ENCODE measurements at regions not wholly inside any gene's neighbourhood (a gene's known extent, or its start where the extent isn't known, plus 50 kb on each side); places are given as distances from the start of the nearest gene placed in this dataset.

DNA sequence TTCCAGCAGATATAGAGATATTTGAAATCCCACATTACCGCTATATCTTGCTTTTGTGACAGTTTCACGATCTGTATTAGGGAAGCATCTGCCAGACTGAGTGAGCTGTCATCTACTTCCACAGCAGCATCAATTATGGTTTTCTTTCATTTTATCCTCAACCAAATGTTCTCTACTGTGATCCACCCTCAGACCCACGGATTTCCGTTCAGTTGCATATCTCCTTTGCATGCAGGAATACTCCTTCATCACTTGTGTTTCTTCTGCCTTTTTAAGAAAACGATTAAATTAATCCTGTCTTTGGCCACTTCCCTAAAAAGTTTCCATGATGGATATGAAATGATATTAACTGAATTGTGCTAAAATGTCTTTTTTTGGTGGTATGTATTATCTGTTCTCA lies 262.1 kb upstream of the ADGRB3 start:
- DNase-seq, result no peak

DNA sequence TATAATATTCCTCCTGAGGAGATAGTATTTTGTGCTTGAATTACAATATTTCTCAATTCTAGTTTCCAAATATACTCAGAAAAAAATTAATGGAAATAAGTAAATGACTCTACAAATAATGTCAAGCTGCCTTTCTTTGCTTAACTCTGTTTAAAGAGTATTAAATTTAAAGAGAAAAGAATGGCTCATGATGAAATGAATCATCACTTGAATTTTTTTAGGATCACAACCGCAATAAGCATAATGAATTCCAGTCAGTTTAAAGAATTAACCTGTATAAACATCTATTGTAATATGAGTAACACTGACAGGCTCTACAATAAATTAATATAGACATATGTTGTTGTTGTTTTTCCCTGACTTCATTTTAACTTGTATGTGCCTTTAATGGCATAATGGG lies 266.2 kb upstream of the ADGRB3 start:
- no peak for DNase-seq

DNA sequence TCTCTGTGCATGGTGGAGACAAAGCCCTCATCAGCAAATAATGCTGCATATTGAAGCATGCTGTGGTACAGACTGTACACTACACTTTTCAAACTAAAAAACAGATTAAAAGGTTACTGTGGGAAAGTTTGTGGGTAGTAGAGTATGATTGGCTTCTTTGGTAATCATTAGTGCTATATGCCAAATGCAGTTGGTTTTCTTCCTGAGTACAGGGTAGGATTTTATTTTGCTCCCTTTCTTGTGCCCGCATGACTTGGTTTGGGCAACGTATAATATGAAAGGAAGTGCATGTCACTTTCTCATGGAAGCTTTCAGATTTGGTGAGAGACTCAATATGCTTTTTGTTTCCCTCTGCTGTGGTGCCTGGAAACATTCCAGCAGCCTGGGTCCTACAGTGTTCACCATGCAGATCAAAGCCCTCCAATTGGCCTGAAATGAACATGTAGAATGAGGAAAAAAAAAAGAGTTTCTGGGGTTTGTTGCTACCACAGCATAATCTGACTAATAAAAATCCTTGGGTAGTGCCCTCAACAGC lies 270.7 kb upstream of the ADGRB3 start:
- no peak for DNase-seq

DNA sequence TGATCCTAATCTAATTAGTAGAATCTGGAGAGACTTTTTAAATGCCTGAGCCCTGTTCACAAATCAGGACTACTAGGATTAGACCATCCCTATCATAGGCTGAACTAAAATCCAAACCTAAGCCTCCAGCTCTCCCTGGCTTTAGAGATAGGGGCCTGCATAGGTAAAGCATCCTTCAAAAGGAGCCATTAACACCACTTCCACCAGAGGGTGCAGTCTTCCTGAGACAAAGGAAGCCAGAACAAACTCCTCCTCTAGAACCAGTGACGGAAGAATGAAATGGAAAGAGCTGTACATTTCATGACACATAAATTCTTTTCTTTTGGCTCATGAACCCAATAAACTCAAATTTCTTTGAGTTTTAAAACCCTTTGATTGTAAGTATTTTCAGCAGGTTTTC lies 291.2 kb upstream of the ADGRB3 start:
- DNase-seq, result peak; percentile 55

DNA sequence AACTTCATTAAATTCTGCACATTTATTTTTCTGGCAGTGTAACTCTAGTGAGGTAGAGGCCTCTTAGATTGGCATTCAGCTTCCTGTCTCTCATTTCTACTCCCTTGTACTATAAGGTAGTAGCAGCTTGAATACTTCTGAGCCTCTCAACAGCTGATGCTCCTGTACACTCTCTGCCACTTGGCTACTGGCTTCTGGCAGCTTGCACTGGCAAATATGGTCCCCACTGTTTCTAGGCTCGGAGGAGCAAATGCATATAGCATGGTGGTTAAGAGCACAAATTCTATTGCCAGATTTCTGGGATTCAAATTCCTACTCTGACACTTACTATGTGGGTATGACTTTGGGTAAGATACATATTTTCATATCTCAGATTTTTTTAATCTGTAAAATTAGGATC lies 292.8 kb upstream of the ADGRB3 start:
- no peak for DNase-seq

DNA sequence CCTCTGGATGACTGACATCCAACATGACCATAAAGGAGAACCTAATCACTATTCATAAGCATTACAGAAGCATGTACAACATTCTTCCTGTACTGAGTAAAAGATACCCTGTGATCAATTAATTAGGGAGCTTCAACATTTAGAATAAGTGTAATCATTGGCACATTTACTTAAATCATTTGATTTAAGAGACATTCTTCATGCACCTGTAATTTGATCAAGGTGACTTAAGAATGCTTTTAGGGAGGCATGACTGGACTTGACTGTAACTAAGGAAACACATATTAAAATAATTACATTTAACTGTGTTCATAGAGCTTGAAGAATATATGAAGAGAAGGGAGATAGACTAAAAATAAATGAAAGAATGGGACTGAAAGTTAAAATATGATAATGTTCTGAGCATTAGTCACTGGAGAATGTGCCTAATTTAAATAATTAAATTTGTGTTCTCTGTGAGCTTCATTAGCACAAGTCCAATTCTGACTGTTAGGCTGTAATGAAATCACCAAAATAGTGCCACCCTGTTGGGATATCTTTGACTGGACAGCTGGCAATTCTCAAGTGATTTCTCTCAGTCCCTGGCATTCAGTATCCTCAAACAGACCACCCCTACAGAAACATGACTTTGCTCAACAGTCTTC lies 295.5 kb upstream of the ADGRB3 start:
- DNase-seq, result no peak

DNA sequence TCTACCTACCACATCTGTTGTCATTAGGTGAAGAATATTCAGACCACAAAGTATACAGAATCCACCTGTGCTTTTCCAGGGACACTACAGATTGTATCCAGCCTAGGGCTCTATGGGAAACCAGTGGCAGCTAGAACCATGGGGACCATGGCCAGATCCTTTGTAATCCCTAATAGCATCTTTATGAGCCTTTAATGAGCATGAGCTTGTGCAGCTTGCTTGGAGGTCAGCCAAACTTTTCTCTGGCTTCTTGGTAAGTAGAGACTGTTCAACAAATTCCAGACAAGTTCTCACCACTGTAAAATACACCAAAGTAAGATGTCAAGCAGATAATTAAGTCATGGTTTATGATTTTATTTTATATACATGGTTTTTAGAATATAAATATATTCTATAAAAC lies 301.6 kb upstream of the ADGRB3 start:
- no peak for DNase-seq

DNA sequence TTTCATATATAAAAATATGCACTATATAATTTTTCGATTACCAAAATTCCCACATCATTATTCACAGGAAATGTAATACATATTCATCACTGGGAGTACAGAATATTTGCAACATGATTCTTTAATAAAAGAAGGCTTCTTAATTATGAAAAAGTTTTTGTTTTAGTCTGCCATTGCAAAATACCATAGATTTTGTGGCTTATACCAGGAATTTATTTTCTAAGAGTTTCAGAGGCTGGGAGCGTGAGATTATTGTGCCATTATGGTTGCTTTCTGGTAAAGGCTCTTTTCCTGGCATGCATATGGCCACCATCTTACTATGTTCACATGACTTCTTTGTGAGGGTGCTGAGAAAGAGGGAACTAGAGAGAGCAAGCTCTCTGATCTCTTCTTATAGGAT lies 306.9 kb upstream of the ADGRB3 start:
- no peak for DNase-seq

DNA sequence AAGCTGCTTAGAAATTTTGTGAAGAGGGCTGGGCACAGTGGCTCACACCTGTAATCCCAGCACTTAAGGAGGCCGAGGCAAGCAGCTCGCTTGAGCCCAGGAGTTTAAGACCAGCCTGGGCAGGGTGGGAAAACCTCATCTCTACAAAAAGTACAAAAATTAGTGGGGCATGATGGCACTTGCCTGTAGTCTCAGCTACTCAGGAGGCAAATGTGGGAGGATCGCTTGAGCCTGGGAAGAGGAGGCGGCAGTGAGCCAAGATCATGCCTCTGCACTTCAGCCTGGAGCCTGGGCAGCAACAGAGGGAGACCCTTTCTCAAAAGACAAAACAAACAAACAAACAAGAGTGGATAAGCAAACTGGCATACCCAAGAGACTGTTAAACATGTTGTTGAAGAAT lies 308.3 kb upstream of the ADGRB3 start:
- DNase-seq, result no peak

DNA sequence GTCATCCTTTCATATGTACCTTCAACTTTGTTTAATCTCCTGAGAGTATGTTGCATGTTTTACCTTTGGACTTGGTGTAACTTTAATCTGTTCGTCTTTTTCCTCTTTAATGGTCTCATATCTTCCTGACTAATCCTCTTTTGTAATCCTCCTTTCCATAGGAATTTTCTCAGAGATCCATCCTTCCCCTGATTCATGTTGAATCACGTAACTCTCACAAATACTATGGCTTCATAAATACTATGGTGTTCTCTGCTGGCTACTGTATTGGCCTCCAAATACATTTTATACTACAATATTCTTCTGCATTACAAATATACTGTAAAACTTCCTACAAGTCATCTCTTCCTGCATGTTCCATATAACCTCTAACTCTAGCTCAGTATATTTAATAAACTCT lies 317.7 kb upstream of the ADGRB3 start:
- no peak for DNase-seq

DNA sequence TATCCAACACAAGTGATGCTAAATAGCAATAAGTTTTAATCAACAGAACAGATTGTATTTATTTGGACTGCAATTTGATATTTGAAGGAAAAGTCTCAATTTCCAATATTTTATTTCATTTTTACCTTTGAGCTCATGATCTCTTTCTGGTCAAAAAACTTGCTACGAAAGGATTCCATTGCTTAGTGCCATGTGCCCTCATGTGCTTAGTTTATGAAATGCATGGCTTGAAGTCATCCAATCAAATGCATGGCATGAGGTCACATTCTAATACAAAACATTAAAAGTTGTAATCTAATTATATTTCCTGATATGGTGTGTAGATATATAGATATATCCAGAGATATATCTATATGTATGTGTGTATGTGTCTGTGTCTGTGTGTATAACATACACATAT lies 321.2 kb upstream of the ADGRB3 start:
- DNase-seq, result no peak

DNA sequence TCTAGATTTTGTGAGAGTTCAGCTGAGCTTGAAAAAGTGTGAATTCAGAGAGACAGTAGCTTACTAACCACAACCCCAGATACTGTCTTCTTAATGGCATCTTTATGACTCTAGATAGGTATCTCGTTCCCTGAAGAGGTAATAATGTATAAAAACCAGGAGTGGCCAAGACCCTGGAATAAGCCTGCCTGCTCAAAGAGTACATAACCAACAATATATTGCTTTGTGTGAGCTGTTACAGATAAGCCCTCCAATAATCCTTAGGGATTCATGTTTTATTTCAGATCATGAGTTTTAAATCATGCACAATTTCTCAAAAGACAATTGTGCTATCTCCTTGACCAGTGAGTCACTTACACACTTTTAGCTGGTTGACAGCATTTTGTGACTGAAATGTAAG lies 327.8 kb upstream of the ADGRB3 start:
- no peak for DNase-seq

DNA sequence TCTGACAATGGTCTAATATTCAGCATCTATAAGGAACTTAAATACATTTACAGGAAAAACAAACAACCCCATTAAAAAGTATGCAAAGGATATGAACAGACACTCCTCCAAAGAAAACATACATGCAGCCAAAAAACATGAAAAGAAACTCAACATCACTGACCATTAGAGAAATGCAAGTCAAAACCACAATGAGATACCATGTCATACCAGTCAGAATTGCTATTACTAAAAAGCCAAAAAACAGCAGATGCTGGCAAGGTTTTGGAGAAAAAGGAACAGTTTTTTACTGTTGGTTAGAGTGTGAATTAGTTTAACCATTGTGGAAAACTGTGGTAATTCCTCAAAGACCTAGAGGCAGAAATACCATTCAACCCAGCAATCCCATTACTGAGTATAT lies 339.0 kb upstream of the ADGRB3 start:
- no peak for DNase-seq

DNA sequence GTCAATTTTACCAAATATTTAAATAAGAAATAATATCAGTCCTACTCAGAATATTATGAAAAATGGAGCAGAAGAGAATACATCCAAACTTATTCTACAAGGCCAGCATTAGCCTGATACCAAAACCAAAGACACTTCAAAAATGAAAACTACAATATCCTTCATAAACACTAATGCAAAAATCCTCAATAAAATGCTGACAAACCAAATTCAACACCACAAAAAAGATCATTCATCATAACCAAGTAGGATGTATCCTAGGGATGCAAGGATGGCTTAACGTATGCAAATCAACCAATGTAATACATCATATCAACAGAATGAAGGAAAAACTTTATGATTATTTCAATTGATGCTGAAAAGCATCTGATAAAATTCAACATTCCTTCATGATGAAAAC lies 352.4 kb upstream of the ADGRB3 start:
- DNase-seq, result no peak

DNA sequence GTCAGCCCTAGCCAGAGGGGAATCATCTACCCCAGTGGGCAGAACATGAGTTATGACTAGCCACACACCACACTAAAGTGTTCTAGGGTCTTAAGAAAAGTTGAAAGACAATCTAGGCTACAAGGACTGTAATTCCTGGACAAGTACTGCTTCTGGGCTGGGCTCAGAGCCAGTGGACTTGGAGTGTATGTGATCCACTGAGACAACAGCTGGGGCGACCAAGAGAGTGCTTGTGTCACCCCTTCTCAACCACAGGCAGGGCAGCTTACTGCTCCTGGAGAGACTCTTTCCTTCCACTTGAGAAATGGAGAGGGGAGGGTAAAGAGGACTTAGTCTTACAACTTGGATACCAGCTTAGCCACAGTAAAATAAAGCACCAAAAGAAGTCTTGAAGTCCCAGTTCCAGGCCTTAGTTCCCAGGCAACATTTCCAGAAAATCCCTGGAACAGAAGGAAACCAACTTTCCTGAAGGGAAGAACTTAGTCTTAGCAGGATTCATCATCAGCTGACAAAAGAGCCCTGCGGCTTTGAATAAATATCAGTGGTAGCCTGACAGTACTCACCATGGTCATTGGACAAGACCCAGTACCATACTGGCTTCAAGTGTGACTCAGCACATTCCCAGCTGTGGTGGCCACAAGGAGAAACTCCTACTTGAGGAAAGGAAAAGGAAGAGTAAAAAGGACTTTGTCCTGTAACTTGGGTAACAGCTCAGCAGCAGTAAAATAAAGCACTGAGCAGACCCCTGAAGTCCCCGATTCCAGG lies 355.1 kb upstream of the ADGRB3 start:
- peak; percentile 93 for DNase-seq

DNA sequence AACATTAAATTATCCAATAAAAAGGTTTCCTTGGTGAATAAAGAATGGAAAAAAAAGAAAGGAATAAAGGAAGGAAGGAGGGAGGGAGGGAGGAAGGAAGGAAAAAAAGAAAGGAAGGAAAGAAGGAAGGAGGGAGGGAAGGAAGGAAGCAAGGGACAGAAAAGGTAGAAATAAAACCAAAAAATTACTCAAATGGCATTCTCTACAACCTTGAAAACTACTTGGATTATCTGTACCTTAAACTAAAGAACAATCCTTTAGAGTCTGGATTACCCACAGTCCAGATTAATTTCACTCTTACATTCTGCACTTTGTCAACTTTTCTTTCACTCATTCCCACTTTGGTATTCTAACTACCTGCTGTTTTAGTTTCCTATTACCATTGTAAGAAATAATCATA lies 361.8 kb upstream of the ADGRB3 start:
- no peak for DNase-seq

DNA sequence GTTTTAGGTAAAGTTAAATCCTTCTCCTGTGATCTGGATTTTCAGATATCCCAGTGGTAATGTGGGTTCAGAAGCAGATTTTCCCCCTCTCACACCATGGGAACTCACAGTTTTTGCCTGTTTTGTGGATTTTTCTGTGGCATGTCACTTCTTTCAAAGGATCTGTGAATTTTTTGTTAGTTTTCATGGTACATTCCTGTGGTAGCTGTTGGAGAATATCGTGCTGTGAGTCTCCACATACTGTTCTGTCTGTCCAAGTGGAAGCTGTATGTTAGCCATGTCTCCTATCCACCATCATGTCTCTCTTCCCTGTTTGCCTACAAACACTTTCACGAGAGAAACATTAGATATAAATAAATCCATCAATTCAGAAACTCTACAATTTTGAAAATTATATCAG lies 378.7 kb upstream of the ADGRB3 start:
- no peak for DNase-seq

DNA sequence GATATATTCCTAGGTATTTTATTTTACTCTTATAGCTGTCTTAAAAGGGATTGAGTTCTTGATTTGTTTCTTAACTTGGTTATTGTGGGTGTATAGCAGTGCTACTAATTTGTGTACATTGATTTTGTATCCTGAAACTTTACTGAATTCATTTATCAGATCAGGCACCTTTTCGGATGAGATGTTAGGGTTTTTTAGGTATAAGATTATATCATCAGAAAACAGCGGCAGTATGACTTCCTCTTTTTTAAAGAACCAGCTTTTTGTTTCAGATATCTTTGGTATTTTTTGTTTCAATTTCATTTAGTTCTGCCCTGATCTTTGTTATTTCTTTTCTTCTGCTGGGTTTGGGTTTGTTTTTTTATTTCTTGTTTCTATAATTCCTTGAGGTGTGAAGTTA lies 382.4 kb upstream of the ADGRB3 start:
- DNase-seq, result no peak

DNA sequence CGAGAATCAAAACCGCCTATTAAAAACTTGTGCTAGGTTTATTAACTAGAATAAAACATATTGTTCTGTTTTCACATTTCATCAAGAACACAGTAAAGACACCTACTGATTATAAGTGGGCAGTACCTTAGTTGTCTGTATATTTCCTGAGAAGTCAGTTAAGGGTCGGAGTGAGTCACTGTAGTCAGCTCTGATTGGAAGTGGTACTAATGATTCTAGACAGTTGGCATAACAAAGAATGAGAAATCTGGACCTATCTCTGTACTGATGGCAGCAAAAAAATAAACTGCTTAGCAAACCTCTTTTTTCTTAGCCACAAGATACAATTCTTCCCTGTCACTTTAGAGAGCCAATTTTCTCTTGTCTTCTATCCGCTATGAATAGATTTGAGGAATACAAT lies 387.3 kb upstream of the ADGRB3 start:
- no peak for DNase-seq

DNA sequence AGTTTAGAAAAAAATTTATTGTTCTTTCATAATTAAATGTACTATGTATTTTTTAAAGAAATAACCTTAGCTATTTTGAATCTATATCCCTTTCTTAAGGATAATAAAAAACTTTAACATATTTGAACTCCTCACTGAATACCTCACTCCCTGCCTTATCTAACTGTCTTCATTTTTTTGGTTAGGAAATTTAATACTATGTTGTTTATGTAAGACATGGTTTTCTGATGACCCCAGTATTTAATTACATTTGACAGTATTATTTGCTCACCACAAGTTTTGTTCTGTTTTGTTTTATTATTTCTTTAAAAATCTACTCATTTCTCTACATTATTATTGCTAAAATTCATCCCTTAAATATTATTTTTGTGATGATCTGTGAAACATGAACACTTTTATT lies 394.4 kb upstream of the ADGRB3 start:
- DNase-seq, result no peak

DNA sequence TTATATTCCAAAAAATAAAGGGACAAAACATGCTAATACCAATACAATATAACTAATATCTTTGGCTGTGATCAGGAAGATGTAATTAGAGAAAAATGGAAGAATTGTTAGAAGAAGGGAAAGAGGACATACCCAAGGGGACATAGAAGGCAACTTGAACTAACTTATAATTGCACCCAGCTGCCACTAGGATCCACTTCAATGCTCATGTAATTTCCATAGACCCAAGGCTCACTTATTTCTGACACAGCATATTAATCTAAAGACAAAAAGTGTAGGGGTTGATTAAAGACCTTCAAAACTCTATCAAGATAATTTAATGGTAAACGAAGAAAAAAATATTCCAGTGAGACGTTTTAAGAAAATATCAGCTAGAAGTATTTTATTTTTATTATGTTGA lies 396.0 kb upstream of the ADGRB3 start:
- DNase-seq, result no peak

DNA sequence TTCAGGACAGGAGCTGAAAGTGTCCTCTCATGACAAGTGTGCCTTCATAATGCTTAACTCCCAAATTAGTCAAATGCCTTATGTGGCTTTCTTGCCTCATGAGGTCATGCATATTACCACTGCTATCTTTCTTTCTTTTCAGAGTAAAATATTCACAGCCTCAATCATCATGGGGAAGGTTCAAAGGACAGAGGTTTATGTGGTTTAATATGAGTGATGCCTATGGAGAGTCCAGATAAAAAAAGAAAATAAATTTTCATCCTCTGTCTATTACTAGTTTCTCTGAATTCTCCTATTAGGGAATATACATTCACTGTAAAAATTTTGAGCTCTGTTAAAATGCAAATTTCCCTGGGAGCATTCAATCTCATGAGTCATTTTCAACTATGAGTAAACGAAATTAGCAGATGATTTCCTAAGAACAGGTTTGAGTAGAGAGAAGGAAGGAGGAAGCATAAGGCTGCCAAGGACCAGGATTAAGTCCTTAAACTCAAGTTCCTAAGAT lies 396.9 kb upstream of the ADGRB3 start:
- no peak for DNase-seq

DNA sequence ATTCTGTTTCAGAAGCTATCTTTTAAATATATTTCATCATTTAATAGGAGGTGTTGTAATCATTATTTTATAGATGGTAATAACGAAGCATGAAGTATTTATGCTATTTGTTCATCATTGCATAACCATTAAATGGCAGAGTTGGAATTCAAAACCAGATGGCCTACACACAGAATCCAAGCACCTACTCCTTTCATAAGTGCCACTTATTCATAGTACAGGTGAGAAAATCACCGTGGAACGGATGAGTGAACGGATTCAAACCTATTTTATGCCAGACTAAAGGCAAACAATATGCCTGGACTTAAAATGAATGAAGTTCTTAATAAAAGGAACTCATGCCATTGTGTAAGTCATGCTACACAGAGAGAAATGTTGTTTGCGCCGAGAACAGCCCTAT lies 397.9 kb upstream of the ADGRB3 start:
- no peak for DNase-seq

DNA sequence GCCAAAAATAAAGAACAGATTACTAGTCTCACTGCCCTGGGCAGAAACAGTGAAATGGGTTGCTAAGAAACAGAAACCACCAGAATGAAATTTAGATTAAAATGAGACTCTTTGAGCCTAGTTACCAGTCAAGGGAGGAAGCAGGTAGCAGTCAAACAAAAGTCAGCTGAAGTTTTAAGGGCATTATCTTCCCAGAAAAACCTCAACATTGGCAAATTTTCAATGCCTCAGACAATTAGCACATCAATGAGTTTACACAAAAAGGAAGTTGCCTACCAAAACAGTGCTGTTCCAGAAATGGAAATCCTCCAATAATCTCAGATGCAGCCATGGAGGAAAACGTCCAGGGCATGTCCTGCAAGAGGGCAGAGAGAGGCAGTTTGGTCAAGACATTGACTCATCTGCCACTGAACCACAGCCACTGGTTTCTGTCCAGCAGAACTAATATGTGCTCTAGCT lies 399.7 kb upstream of the ADGRB3 start:
- DNase-seq, result no peak

DNA sequence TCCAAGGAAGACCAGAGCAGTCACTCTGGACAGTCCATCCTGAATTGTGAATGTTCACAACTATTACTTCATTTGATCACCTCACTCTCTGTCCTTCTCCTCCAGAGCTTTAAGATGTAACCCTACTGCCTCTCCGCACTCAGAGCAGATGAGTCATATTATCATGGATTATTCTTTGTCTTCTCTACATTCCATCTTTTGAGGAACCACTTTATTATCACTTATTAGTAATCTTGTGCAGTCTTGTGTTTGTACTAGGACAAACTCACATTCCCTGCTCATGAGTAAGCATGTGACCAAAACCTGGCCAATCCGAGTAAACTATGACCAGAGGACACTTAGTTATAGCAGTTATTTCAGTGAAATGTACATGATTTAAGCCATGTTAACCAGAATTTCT lies 401.5 kb upstream of the ADGRB3 start:
- no peak for DNase-seq

Measured in NCI-H524 treated with DMSO at 0.1 percent for 48 hours (cell line).